ENCODE measurements at regions not wholly inside any gene's neighbourhood (a gene's known extent, or its start where the extent isn't known, plus 50 kb on each side); places are given as distances from the start of the nearest gene placed in this dataset.

DNA sequence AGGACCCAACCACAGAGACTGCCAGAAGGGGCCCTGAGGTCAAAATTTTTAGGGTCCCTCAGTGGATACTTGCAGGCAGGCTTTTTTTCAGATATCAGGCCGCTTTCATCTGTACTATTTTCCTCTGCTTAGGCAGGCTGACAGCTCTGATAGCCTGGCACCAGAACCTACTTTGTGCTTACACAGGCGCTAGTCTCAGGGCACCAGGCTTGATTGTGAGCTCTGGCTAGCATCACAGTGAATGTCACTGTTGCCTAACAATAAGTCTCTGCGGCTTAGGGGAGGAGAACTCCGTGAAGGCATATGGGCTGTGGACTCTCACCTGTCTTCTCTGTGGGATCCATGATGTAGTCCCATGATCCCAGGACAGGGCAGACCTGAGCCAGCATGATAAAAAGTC, 738.1 kb upstream of the TSPY4 start:
- TF ChIP-seq POLR2A (IDR thresholded peaks at IDR 0.05) (no peak), POLR2AphosphoS5 (IDR thresholded peaks at IDR 0.05) (no peak)
- TF ChIP-seq, protein P1, sequence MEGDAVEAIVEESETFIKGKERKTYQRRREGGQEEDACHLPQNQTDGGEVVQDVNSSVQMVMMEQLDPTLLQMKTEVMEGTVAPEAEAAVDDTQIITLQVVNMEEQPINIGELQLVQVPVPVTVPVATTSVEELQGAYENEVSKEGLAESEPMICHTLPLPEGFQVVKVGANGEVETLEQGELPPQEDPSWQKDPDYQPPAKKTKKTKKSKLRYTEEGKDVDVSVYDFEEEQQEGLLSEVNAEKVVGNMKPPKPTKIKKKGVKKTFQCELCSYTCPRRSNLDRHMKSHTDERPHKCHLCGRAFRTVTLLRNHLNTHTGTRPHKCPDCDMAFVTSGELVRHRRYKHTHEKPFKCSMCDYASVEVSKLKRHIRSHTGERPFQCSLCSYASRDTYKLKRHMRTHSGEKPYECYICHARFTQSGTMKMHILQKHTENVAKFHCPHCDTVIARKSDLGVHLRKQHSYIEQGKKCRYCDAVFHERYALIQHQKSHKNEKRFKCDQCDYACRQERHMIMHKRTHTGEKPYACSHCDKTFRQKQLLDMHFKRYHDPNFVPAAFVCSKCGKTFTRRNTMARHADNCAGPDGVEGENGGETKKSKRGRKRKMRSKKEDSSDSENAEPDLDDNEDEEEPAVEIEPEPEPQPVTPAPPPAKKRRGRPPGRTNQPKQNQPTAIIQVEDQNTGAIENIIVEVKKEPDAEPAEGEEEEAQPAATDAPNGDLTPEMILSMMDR (IDR thresholded peaks at IDR 0.05), result no peak
